Activated naive CD4-positive, alpha-beta T cell (primary cell): ENCODE measurements at regions not wholly inside any gene's neighbourhood (a gene's known extent, or its start where the extent isn't known, plus 50 kb on each side); places are given as distances from the start of the nearest gene placed in this dataset.
"Not testable (repeated sequence)": the region's sequence is repeated elsewhere in the genome, so short reads cannot be mapped to it uniquely, and the experiment has no call there.

Experiments
- DNase-seq, 4 experiments: peaks; one replicate each; lab custom pipeline; 2025; lab: John Stamatoyannopoulos, UW

DNA sequence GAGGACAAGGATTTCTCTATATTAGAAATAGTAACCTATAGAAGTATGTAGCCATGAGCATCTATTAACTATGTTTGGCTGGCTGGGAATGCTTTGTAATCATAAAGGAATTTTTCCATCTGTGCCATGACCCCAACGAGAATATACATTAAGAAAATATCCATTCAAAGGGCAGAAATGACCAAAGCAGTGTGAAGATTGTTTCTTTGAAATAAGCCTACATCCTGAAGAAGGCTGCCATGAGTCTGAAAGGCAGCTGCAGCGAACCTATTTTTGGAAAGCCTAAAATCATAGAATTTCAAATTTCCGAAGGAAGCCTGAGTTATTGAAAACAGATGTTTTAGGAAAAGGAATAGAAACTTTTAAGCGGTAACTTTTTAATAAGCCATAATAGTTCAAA is 244.2 kb upstream of the FOXK1 start:
- no peak for DNase-seq

DNA sequence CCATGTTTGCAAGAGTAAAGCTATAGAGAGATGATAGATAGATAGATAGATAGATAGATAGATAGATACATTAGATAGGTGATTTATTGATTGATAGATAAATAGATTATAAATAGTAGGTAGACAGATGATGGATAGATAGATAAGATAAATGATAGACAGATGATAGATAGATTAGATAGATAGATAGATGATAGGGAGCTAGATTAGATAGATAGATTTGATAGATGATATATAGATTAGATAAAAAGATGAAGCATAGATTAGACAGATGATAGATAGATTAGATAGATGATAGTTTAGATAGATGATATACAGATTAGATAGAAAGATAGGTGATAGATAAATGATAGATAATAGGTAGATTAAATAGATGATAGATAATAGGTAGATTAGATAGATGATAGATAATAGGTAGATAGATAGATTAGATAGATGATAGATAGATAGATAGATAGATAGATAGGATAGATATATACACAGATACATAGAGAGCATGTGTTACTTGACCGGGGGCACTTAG is 243.3 kb upstream of the FOXK1 start:
- DNase-seq = no peak

DNA sequence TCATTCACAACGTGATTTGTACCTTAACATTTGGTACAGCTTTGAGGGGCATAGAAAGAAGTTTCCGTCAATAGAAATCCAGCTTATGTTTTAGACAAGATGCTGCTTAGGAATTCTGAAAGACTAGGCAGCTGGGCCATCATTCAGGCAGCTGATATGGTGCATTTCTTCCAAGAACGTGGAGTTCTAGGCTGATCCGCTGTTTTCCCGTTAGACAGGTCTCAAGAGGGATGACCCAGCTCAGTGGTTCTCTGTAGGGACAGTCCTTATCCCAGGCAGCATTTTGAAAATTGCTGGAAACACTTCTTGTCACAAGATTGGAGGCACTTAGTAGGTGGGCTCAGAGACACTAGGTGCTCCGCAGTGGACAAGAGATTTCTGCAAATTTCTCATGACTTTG is 242.7 kb upstream of the FOXK1 start:
- no peak for DNase-seq

DNA sequence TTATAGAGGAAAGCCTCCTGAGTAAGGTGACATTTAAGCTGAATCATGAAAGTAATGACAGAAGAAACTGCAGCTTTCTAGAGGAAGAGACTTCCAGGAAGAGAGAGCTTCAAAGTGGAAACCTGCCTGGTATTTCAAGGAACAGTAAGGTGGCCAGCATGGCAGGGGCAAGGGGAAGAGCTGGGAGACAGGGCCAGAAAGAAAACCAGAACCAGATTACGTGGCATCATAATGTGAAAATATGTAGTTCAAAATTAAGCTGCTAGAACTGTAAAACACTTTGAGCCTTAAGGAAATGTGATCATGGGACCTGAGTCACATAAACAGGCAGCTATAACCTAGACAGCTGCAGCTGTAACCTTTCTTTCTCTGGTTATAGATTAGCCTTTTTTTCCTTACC is 238.0 kb upstream of the FOXK1 start:
- no peak for DNase-seq

GRCh38 chr7:4445777-4446176 is 236.3 kb upstream of the FOXK1 start:
- DNase-seq = no peak

DNA sequence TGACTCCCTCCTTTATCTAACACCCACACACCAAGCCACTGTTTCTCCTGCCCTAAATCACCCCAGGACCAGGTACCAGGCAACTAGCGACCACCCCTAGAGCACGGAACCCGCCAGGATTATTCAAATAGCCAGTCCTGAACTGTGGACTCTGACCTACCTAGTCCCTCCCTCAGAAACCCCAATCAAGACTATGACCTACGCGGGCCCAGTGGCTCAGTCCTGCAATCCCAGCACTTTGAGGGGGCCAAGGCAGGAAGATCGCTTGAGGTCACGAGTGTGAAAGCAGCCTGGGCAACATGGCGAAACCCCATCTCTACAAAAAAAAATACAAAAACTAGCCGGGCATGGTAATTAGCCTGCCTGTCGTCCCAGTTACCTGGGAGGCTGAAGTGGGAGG is 232.8 kb upstream of the FOXK1 start:
- DNase-seq = no peak

- DNase-seq = no peak
Measured at GRCh38 chr7:4450483-4450882, 231.6 kb upstream of the FOXK1 start.

DNA sequence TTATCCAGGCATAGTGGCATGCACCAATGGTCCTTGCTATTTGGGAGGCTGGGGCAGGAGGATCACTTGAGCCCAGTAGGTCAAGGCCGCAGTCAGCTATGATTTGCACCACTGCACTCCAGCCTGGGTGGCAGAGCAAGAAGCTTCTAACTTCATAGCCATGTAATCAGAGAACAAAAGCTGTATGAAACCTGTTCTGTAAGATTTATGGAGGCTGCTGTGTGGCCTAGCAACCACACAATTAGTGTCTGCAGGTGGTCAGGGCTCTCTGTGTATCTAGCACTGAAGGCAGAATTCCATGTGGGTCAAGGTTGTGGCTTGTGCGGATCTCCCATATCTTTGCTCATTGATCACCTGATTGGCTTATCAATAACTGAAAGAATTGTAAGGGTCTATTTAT is 221.5 kb upstream of the FOXK1 start:
- DNase-seq = no peak

DNA sequence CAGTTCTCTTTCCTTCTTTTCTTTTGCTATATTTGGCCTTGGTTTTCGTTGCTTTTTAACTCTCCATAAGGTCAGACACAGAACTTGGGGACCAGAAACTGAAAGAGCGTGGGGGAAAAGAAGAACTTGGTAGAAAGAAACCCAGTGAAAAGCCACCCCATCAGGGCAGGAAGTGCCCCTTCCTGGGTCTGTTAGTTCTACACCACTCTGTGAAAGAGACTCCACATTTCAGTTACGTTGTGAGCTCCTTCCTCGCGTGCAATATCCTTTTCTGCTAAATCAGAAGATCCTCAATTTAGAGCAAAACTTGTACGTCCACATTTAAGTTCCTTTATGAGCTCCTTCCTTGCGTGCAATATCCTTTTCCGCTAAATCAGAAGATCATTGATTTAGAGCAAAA is 220.6 kb upstream of the FOXK1 start:
- DNase-seq = no peak

GRCh38 chr7:4468320-4469102 is 213.6 kb upstream of the FOXK1 start:
- DNase-seq = no peak

DNA sequence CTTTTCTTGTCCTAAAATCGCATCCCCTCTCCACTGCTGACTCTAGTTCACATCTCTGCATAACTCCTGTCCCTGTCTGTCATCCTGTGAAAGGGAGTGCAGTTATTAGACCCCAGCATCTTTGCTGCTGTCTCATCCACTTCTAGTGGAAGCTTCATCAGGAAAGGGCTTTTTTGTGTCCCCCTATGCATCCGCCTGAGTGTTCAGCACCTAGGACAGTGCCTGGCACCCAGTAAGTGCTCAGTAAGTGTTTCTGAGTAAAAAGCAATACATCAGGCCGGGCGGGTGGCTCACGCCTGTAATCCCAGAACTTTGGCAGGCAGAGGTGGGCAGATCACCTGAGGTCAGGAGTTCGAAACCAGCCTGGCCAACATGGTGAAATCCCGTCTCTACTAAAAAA is 211.8 kb upstream of the FOXK1 start:
- no peak for DNase-seq

- DNase-seq = no peak
Measured at GRCh38 chr7:4472728-4473127, 209.4 kb upstream of the FOXK1 start.

DNA sequence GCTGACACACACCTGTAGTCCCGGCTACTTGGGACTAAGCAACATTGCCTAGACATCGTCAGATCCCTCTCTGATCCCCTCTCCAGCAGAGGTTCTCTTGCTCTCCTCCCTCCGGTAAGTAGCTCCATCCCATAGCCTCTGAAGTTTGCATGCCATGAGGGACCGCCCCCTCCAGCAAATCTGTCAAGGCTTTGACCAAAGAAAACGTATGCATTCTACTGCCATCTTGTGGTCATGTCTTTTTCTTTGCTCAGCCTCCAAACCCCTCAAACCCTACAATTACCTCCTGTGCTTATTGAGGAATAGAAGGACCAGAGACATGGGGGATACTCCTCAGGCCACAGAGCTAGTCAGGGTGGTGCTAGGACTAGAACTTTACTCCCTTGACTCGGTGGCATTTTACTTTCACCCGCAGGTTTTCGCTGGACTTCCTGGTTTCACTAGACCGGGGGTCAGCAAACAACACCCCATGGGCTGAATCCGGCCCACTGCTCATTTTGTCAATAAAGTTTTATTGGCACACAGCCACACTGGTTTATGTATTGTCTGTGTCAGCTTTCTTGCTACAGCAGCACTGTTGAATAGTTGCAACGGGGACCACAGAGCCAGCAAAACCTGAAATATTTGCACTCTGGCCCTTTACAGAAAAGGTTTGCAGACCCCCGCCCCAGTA is 202.6 kb upstream of the FOXK1 start:
- no peak for DNase-seq

DNA sequence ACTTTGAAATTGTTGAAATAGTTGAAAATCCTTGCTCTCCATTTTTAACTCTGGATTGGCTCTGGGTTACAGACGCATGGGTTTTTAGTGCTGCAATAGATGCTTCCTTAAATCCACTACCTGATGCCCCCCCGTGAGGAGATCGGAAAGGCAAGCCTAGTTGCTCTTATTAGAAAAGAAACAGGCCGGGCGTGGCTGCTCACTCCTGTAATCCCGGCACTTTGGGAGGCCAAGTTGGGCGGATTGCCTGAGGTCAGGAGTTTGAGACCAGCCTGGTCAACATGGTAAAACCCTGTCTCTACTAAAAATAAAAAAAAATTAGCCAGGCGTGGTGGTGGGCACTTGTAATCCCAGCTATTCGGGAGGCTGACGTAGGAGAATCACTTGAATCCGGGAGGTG is 202.0 kb upstream of the FOXK1 start:
- not testable (repeated sequence) for DNase-seq

GRCh38 chr7:4483851-4484250 is 198.2 kb upstream of the FOXK1 start:
- DNase-seq = no peak

- DNase-seq = no peak
Measured at GRCh38 chr7:4484545-4484944, 197.6 kb upstream of the FOXK1 start.

- DNase-seq = no peak
Measured at GRCh38 chr7:4486907-4487306, 195.2 kb upstream of the FOXK1 start.

DNA sequence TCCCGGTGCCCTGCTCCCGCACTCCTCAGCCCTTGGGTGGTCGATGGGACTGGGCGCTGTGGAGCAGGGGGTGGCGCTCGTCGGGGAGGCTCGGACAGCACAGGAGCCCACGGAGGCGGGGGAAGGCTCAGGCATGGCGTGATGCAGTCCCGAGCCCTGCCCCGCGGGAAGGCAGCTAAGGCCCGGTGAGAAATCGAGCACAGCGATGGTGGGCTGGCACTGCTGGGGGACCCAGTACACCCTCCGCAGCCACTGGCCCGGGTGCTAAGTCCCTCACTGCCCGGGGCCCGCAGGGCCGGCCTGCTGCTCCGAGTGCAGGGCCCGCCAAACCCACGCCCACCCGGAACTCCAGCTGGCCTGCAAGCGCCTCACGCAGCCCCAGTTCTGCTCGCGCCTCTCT is 185.2 kb upstream of the FOXK1 start:
- not testable (repeated sequence) for DNase-seq

DNA sequence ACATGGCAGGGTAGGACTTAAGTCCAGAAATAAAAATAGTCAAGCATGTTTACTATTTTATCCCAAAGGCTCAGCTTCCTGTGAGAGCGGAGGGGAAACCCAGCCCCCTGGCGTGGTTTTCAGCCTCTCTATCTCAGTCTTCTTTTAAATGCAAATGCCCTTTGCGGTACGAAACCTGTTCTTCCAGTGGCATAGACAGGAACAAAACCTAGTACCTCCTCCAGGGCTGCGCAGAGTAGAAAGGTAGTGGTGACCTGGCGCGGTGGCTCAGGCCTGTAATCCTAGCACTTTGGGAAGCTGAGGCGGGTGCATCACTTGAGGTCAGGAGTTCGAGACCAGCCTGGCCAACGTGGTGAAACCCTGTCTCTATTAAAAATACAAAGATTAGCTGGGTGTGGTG is 181.3 kb upstream of the FOXK1 start:
- DNase-seq = no peak

DNA sequence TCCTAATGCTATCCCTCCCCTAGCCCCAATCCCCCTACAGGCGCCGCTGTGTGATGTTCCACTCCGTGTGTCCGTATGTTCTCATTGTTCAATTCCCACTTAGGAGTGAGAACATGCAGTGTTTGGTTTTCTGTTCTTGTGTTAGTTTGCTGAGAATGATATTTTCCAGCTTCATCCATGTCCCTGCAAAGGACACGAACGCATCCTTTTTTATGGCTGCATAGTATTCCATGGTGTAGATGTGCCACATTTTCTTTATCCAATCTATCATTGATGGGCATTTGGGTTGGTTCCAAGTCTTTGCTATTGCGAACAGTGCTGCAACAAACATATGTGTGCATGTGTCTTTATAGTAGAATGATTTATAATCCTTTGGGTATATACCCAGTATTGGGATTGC is 174.2 kb upstream of the FOXK1 start:
- not testable (repeated sequence) for DNase-seq

GRCh38 chr7:4513450-4513849 is 168.6 kb upstream of the FOXK1 start:
- no peak for DNase-seq

GRCh38 chr7:4519819-4520520 is 162.1 kb upstream of the FOXK1 start:
- no peak for DNase-seq

GRCh38 chr7:4523219-4523618 is 158.9 kb upstream of the FOXK1 start:
- no peak for DNase-seq
